Colonic mucosa (tissue), 4 donors: ENCODE measurements at regions not wholly inside any gene's neighbourhood (a gene's known extent, or its start where the extent isn't known, plus 50 kb on each side); places are given as distances from the start of the nearest gene placed in this dataset.

Experiments used
- DNase-seq: peaks from one replicate; pipeline ENCODE4 v3.0.0-alpha.2; 2020
- H3K27ac ChIP-seq: fragments of 200-600 bp; one replicate; pipeline ENCODE4 v1.8.0; 2021
- H3K27me3 ChIP-seq: fragments of 200-600 bp; one replicate; pipeline ENCODE4 v1.8.0; 2021
- H3K36me3 ChIP-seq: fragments of 200-600 bp; one replicate; pipeline ENCODE4 v1.8.0; 2021
- H3K4me1 ChIP-seq: fragments of 200-600 bp; one replicate; pipeline ENCODE4 v1.8.0; 2021; ENCODE audit warnings: mild to moderate bottlenecking
- H3K4me3 ChIP-seq: fragments of 200-600 bp; one replicate; pipeline ENCODE4 v1.8.0; 2021
- H3K9ac ChIP-seq, 2 donors: one replicate each; pipeline ENCODE4 v1.7.0; 2013; ENCODE audit warnings: control low read depth in 2 of 2, low read depth in 2 of 2, low read length in 2 of 2
- H3K9me3 ChIP-seq: fragments of 200-600 bp; one replicate; pipeline ENCODE4 v1.8.0; 2021
- intact Hi-C: fragments of 100-400 bp; cut with DNase I; formaldehyde crosslinking; loops from one replicate; pipeline ENCODE4 v1.14.1; 2022
- TF ChIP-seq, protein P1 (sequence below): fragments of 200-600 bp; IDR thresholded peaks from one replicate; pipeline ENCODE4 v1.8.0; 2022; ENCODE audit warnings: antibody characterized with exemption, mild to moderate bottlenecking
- donor health status: healthy.
- donor health status: DM: no; HTN: no; CAD: no.
- donor health status: DM: no; HTN: no; CAD: no.

DNA sequence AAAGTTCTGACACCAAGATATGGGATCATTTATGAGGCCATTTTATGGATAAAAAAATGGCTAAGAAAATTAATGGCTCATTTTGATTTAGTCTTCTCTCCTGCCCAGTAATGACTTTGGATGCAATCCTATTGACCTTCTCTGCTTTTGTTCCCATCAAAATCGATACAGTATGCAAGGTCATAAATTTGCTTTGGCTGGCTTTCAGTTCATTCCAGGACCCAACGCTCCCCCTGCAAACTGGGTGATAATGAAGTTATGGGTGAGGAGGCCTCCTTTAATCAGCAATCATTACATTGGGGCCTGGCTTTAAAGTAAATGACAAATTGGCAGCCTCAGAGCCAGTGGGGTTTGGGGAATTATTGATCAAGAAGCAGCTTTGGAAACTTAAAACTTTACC lies 351.8 kb upstream of the GYPC start:
- DNase-seq = no peak
- TF ChIP-seq, protein P1, sequence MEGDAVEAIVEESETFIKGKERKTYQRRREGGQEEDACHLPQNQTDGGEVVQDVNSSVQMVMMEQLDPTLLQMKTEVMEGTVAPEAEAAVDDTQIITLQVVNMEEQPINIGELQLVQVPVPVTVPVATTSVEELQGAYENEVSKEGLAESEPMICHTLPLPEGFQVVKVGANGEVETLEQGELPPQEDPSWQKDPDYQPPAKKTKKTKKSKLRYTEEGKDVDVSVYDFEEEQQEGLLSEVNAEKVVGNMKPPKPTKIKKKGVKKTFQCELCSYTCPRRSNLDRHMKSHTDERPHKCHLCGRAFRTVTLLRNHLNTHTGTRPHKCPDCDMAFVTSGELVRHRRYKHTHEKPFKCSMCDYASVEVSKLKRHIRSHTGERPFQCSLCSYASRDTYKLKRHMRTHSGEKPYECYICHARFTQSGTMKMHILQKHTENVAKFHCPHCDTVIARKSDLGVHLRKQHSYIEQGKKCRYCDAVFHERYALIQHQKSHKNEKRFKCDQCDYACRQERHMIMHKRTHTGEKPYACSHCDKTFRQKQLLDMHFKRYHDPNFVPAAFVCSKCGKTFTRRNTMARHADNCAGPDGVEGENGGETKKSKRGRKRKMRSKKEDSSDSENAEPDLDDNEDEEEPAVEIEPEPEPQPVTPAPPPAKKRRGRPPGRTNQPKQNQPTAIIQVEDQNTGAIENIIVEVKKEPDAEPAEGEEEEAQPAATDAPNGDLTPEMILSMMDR = no peak
- H3K9ac ChIP-seq = no peak overlapping the region
- H3K27ac ChIP-seq = no peak overlapping the region
- H3K4me1 ChIP-seq = no peaks in the 10 kb centered on the region
- no peaks in the 10 kb centered on the region for H3K9me3 ChIP-seq
- no peak overlapping the region for H3K4me3 ChIP-seq
- H3K27me3 ChIP-seq = no peaks in the 10 kb centered on the region
- no peaks in the 10 kb centered on the region for H3K36me3 ChIP-seq
- intact Hi-C loops = no loop called here

DNA sequence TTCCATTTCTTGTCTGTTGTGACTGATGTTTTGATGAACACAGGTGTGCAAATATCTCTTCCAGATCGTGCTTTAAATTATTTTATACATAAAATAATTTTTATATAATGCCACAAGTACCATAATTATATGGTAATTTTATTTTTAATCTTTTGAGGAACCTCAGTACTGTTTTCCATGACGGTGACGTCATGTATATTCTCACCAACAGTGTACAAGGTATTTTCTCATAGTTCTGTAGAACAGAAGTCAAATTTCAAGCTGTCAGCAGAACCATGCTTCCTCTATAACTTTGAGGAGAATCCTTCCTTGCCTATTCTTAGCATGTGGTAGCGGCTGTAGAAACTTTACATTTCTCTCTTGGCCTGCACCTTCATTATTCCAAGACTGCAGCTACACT lies 349.4 kb upstream of the GYPC start:
- TF ChIP-seq, protein P1 = no peak
- H3K27ac ChIP-seq = no peak overlapping the region
- no peaks in the 10 kb centered on the region for H3K27me3 ChIP-seq
- DNase-seq = no peak
- no peak overlapping the region for H3K4me3 ChIP-seq
- intact Hi-C loops = no loop called here
- H3K4me1 ChIP-seq = no peaks in the 10 kb centered on the region
- H3K36me3 ChIP-seq = no peaks in the 10 kb centered on the region
- H3K9ac ChIP-seq = no peak overlapping the region
- no peaks in the 10 kb centered on the region for H3K9me3 ChIP-seq

DNA sequence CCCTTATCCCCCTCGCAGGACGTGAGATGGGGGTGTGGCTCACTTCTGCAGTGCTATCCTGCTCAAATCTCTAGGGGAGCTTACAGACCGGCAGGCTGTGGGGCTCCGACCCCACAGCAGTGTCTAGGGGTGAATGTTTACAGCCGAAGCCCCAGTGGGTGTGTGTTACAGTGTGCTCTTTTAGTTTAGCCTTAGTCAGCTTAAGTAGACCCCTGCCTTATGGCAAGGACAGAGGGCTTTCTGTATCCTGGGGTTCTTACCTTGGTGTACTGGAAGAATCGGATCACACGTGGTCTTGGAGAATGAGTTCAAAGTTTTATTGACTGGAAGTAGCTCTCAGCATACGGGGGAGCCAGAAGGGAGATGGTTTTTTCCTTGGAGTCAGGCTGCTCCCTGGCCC lies 348.2 kb upstream of the GYPC start:
- Histone ChIP-seq H3K27me3 (no peaks in the 10 kb centered on the region), H3K36me3 (no peaks in the 10 kb centered on the region), H3K9me3 (no peaks in the 10 kb centered on the region), H3K9ac (no peak overlapping the region), H3K27ac (no peak overlapping the region), H3K4me3 (no peak overlapping the region), H3K4me1 (no peaks in the 10 kb centered on the region)
- DNase-seq = no peak
- intact Hi-C loops = no loop called here
- TF ChIP-seq, protein P1 = no peak

DNA sequence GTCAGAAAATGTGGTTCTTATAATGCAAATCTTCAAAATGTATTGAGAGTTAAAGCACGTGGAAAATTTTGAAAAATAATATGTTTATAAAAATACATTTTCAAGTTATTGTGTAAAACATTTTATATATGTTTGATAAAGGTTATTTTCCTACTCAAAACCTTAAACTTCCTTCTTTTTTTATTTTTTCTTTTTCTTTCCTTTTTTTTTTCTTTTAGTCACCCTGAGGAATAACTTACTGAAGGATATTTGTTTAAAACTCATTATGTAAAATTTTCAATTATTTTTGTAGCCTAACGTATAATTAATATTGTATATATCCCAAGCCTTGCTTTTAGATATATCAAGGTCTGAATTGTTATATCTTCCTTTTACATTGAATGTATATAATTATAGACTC lies 346.8 kb upstream of the GYPC start:
- H3K4me1 ChIP-seq = no peaks in the 10 kb centered on the region
- TF ChIP-seq, protein P1 = no peak
- intact Hi-C loops = no loop called here
- no peak overlapping the region for H3K9ac ChIP-seq
- no peaks in the 10 kb centered on the region for H3K36me3 ChIP-seq
- H3K27ac ChIP-seq = no peak overlapping the region
- no peaks in the 10 kb centered on the region for H3K27me3 ChIP-seq
- no peak overlapping the region for H3K4me3 ChIP-seq
- no peaks in the 10 kb centered on the region for H3K9me3 ChIP-seq
- no peak for DNase-seq

DNA sequence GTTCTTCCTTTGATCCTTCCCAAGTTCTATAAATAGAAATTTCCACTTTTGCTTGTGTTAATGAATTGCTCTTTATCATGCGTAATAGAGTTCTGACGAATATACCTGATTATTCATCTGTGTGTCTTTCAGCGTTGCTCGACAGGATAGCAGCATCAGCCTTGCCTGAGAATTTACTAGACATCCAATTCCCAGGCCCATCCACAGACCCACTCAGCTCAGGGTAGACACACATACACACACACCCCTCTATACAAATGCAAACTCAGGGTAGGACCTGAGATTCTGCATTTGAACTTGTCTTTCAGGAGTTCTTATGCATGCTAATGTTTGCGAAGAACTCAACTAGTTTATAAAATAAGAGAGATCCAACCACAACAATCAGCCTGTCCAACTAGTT lies 343.4 kb upstream of the GYPC start:
- intact Hi-C loops = no loop called here
- no peaks in the 10 kb centered on the region for H3K36me3 ChIP-seq
- no peak for DNase-seq
- H3K9ac ChIP-seq = no peak overlapping the region
- TF ChIP-seq, protein P1 = no peak
- no peaks in the 10 kb centered on the region for H3K27me3 ChIP-seq
- no peaks in the 10 kb centered on the region for H3K9me3 ChIP-seq
- H3K4me1 ChIP-seq = no peaks in the 10 kb centered on the region
- no peak overlapping the region for H3K4me3 ChIP-seq
- no peak overlapping the region for H3K27ac ChIP-seq

DNA sequence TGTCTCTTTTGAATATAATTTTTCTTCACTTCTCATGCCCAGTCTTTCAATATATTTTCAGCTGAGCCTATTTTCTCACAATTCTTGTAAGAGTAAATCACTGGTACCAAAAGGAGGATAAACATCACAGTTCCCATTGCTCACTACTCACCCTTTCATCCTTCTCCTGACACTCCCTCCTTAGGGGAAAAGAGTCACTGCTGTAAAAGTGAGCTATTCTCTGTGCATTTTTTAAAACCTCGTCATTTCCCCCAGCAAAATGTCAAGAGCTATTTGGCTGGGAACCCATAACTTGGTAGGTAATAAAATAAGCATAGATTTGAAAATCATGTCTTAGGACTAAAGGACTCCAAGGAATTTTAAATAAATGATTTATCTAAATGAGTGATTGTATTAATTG lies 340.1 kb upstream of the GYPC start:
- Histone ChIP-seq H3K36me3 (no peaks in the 10 kb centered on the region), H3K9me3 (no peaks in the 10 kb centered on the region), H3K4me3 (no peak overlapping the region), H3K4me1 (no peaks in the 10 kb centered on the region), H3K9ac (no peak overlapping the region), H3K27ac (no peak overlapping the region), H3K27me3 (no peaks in the 10 kb centered on the region)
- TF ChIP-seq, protein P1 = no peak
- DNase-seq = no peak
- intact Hi-C loops = no loop called here
